ENCODE measurements at regions not wholly inside any gene's neighbourhood (a gene's known extent, or its start where the extent isn't known, plus 50 kb on each side); places are given as distances from the start of the nearest gene placed in this dataset.

DNA sequence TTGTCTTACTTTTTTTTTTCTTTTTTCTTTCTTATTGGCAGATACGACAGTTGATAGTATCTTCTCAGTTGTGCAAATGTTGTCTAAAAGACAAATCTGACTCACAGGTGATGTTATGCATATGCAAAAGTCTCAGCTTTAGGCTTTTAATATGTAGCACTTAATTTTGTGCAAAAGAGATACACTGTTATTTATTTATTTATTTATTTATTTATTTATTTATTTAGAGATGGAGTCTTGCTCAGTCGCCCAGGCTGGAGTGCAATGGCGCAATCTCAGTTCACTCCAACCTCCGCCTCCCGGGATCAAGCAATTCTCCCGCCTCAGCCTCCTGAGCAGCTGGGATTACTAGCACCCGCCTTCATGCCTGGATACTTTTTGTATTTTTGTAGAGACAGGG, 383.9 kb upstream of the PCDH9 start:
- no peaks in the 10 kb centered on the region for H3K9me3 ChIP-seq (ENCODE audit: control insufficient read depth, insufficient read depth, low read length)
- no peaks in the 10 kb centered on the region for H3K27me3 ChIP-seq (ENCODE audit: control insufficient read depth, insufficient read depth, low read length)
- no peak overlapping the region for H3K4me3 ChIP-seq (ENCODE audit: low read depth, low read length)

DNA sequence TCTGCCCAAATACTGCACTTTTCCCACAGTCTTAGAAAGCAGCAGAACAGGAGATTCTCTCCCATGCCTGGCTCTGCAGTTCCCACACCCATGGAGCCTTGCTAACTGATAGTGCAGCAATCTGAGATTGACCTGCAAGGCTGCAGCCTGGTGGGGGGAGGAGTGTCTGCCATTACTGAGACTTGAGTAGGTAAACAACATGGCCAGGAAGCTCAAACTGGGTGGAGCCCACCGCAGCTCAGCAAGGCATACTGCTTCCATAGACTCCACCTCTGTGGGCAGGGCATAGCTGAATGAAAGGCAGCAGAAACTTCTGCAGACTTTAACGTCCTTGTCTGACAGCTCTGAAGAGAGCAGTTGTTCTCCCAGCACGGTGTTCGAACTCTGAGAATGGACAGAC, 358.5 kb upstream of the PCDH9 start:
- no peaks in the 10 kb centered on the region for H3K36me3 ChIP-seq (ENCODE audit: control insufficient read depth, insufficient read depth, low read length)
- no peaks in the 10 kb centered on the region for H3K27me3 ChIP-seq (ENCODE audit: control insufficient read depth, insufficient read depth, low read length)
- H3K4me1 ChIP-seq (ENCODE audit: control insufficient read depth, insufficient read depth, low read length): no peaks in the 10 kb centered on the region
- H3K9ac ChIP-seq (ENCODE audit: low read depth, low read length): no peak overlapping the region
- H3K27ac ChIP-seq (ENCODE audit: low read depth, low read length): no peak overlapping the region
- no peaks in the 10 kb centered on the region for H3K9me3 ChIP-seq (ENCODE audit: control insufficient read depth, insufficient read depth, low read length)
- H3K4me3 ChIP-seq (ENCODE audit: low read depth, low read length): no peak overlapping the region

More for the DNA sequence above, 383.9 kb upstream of the PCDH9 start:
- no peak overlapping the region for H3K27ac ChIP-seq (ENCODE audit: low read depth, low read length)
- no peaks in the 10 kb centered on the region for H3K4me1 ChIP-seq (ENCODE audit: control insufficient read depth, insufficient read depth, low read length)
- no peak overlapping the region for H3K9ac ChIP-seq (ENCODE audit: low read depth, low read length)
- H3K36me3 ChIP-seq (ENCODE audit: control insufficient read depth, insufficient read depth, low read length): no peaks in the 10 kb centered on the region

DNA sequence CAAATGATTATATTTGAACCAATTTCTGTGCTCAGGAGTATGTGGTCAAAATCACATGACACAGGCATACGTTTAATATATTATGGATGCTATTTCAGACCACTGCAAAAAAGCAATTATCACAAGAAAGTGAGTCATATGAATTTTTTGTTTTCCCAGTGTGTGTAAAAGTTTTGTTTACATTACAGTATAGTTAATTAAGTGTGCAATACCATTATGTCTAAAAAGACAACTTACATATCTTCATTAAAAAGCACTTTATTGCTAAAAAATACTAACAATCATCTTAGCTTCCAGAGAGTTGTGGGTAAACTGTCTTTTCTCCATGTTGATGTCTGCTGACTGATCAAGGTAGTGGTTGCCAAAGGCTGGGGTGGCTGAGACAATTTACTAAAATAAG, 347.2 kb upstream of the PCDH9 start:
- H3K36me3 ChIP-seq (ENCODE audit: control insufficient read depth, insufficient read depth, low read length): no peaks in the 10 kb centered on the region
- H3K9me3 ChIP-seq (ENCODE audit: control insufficient read depth, insufficient read depth, low read length): no peaks in the 10 kb centered on the region
- H3K4me3 ChIP-seq (ENCODE audit: low read depth, low read length): no peak overlapping the region
- H3K9ac ChIP-seq (ENCODE audit: low read depth, low read length): no peak overlapping the region
- H3K27ac ChIP-seq (ENCODE audit: low read depth, low read length): no peak overlapping the region
- no peaks in the 10 kb centered on the region for H3K27me3 ChIP-seq (ENCODE audit: control insufficient read depth, insufficient read depth, low read length)
- H3K4me1 ChIP-seq (ENCODE audit: control insufficient read depth, insufficient read depth, low read length): no peaks in the 10 kb centered on the region

GRCh38 chr13:67574320-67575233, 344.4 kb upstream of the PCDH9 start:
- Histone ChIP-seq H3K36me3 (ENCODE audit: control insufficient read depth, insufficient read depth, low read length) (no peaks in the 10 kb centered on the region), H3K27me3 (ENCODE audit: control insufficient read depth, insufficient read depth, low read length) (no peaks in the 10 kb centered on the region), H3K9me3 (ENCODE audit: control insufficient read depth, insufficient read depth, low read length) (no peaks in the 10 kb centered on the region), H3K4me1 (ENCODE audit: control insufficient read depth, insufficient read depth, low read length) (no peaks in the 10 kb centered on the region), H3K27ac (ENCODE audit: low read depth, low read length) (no peak overlapping the region), H3K4me3 (ENCODE audit: low read depth, low read length) (no peak overlapping the region), H3K9ac (ENCODE audit: low read depth, low read length) (no peak overlapping the region)

- H3K9me3 ChIP-seq (ENCODE audit: control insufficient read depth, insufficient read depth, low read length): no peaks in the 10 kb centered on the region
- no peak overlapping the region for H3K27ac ChIP-seq (ENCODE audit: low read depth, low read length)
- H3K4me3 ChIP-seq (ENCODE audit: low read depth, low read length): no peak overlapping the region
- no peaks in the 10 kb centered on the region for H3K27me3 ChIP-seq (ENCODE audit: control insufficient read depth, insufficient read depth, low read length)
- H3K9ac ChIP-seq (ENCODE audit: low read depth, low read length): no peak overlapping the region
- H3K4me1 ChIP-seq (ENCODE audit: control insufficient read depth, insufficient read depth, low read length): no peaks in the 10 kb centered on the region
- no peaks in the 10 kb centered on the region for H3K36me3 ChIP-seq (ENCODE audit: control insufficient read depth, insufficient read depth, low read length)
These were observed 338.1 kb upstream of the PCDH9 start for GRCh38 chr13:67568205-67568604.

DNA sequence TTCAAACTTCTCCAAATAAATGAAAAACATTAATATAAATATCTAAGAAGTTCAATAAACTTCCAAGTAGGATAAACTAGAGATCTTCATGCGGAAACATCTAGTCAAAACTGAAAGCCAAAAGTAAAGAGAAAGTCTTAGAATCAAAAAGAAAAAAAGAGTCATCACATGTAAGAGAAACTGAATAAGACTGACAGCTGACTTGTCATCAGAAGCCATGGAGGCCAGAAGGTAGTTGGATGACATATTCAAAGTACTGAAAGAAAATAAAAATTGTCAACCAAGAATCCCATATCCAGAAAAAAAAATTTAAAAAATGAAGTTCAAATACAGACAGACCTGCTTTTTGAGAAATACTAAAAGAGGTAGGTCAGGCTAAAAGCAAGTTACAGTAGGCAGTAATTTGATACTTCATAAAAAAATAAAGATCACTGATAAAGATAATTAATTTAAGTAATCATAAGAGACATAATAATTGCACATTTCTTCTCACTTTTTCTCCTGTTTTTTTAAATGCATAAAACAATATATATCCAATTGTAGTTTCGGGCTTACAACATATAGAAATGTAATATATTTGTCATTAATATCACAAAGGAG, 327.6 kb upstream of the PCDH9 start:
- no peaks in the 10 kb centered on the region for H3K27me3 ChIP-seq (ENCODE audit: control insufficient read depth, insufficient read depth, low read length)
- no peaks in the 10 kb centered on the region for H3K36me3 ChIP-seq (ENCODE audit: control insufficient read depth, insufficient read depth, low read length)
- H3K27ac ChIP-seq (ENCODE audit: low read depth, low read length): no peak overlapping the region
- H3K4me3 ChIP-seq (ENCODE audit: low read depth, low read length): no peak overlapping the region
- H3K9me3 ChIP-seq (ENCODE audit: control insufficient read depth, insufficient read depth, low read length): peaks cover 3% of the 10 kb centered on the region; the same call in 1 of the 2 replicates
- H3K9ac ChIP-seq (ENCODE audit: low read depth, low read length): no peak overlapping the region
- H3K4me1 ChIP-seq (ENCODE audit: control insufficient read depth, insufficient read depth, low read length): no peaks in the 10 kb centered on the region

DNA sequence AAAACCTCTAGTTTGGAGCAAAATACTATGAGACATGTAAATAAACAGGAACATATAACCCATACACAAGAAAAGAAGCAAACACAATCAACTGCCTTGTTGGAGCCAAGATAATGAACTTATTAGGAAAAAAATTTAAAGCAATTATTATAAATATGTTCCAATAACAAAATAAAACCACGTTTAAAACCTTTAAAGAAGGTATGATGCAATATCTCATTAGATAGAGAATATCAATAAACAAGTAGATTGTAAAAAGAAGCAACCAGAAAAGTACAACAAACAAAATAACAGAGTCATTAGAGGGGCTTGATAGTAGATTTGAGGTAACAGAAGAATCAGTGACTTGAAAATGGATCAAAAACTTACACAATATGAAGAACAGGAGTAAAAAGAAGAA, 327.0 kb upstream of the PCDH9 start:
- H3K4me3 ChIP-seq (ENCODE audit: low read depth, low read length): no peak overlapping the region
- H3K9me3 ChIP-seq (ENCODE audit: control insufficient read depth, insufficient read depth, low read length): peaks cover 3% of the 10 kb centered on the region; the same call in 1 of the 2 replicates
- no peak overlapping the region for H3K27ac ChIP-seq (ENCODE audit: low read depth, low read length)
- H3K4me1 ChIP-seq (ENCODE audit: control insufficient read depth, insufficient read depth, low read length): no peaks in the 10 kb centered on the region
- no peaks in the 10 kb centered on the region for H3K36me3 ChIP-seq (ENCODE audit: control insufficient read depth, insufficient read depth, low read length)
- no peak overlapping the region for H3K9ac ChIP-seq (ENCODE audit: low read depth, low read length)
- no peaks in the 10 kb centered on the region for H3K27me3 ChIP-seq (ENCODE audit: control insufficient read depth, insufficient read depth, low read length)

- Histone ChIP-seq H3K36me3 (ENCODE audit: control insufficient read depth, insufficient read depth, low read length) (no peaks in the 10 kb centered on the region), H3K27me3 (ENCODE audit: control insufficient read depth, insufficient read depth, low read length) (no peaks in the 10 kb centered on the region), H3K27ac (ENCODE audit: low read depth, low read length) (no peak overlapping the region), H3K4me3 (ENCODE audit: low read depth, low read length) (no peak overlapping the region), H3K4me1 (ENCODE audit: control insufficient read depth, insufficient read depth, low read length) (no peaks in the 10 kb centered on the region), H3K9ac (ENCODE audit: low read depth, low read length) (no peak overlapping the region), H3K9me3 (ENCODE audit: control insufficient read depth, insufficient read depth, low read length) (peaks cover 3% of the 10 kb centered on the region; the same call in 1 of the 2 replicates)
These were observed 324.8 kb upstream of the PCDH9 start for GRCh38 chr13:67554746-67555452.

DNA sequence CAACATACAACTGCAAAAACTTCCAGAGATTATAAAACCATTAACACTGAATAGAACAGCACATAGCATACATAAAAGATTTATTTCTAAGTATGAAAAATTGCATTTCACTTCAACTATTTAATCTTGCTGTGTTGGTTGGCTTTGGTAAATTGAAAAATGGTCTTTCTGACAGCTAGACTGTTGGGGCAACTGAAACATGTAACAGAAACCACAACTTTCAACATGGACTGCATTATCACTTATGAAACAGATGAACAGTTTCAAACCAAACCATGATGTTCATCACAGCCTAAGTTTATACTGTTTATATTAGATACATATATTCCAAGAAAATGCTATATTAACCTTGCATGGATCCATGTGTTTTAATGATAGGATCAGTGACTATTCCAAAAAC, 324.1 kb upstream of the PCDH9 start:
- no peak overlapping the region for H3K4me3 ChIP-seq (ENCODE audit: low read depth, low read length)

GRCh38 chr13:67549331-67549730, 319.2 kb upstream of the PCDH9 start:
- Histone ChIP-seq H3K9ac (ENCODE audit: low read depth, low read length) (no peak overlapping the region), H3K27ac (ENCODE audit: low read depth, low read length) (no peak overlapping the region), H3K9me3 (ENCODE audit: control insufficient read depth, insufficient read depth, low read length) (no peaks in the 10 kb centered on the region), H3K4me1 (ENCODE audit: control insufficient read depth, insufficient read depth, low read length) (peaks cover 7% of the 10 kb centered on the region), H3K27me3 (ENCODE audit: control insufficient read depth, insufficient read depth, low read length) (no peaks in the 10 kb centered on the region), H3K36me3 (ENCODE audit: control insufficient read depth, insufficient read depth, low read length) (no peaks in the 10 kb centered on the region), H3K4me3 (ENCODE audit: low read depth, low read length) (no peak overlapping the region)

More for the DNA sequence above, 324.1 kb upstream of the PCDH9 start:
- no peak overlapping the region for H3K27ac ChIP-seq (ENCODE audit: low read depth, low read length)
- peaks cover 3% of the 10 kb centered on the region; the same call in 1 of the 2 replicates for H3K9me3 ChIP-seq (ENCODE audit: control insufficient read depth, insufficient read depth, low read length)
- H3K27me3 ChIP-seq (ENCODE audit: control insufficient read depth, insufficient read depth, low read length): no peaks in the 10 kb centered on the region
- no peaks in the 10 kb centered on the region for H3K36me3 ChIP-seq (ENCODE audit: control insufficient read depth, insufficient read depth, low read length)
- H3K9ac ChIP-seq (ENCODE audit: low read depth, low read length): no peak overlapping the region
- H3K4me1 ChIP-seq (ENCODE audit: control insufficient read depth, insufficient read depth, low read length): no peaks in the 10 kb centered on the region

DNA sequence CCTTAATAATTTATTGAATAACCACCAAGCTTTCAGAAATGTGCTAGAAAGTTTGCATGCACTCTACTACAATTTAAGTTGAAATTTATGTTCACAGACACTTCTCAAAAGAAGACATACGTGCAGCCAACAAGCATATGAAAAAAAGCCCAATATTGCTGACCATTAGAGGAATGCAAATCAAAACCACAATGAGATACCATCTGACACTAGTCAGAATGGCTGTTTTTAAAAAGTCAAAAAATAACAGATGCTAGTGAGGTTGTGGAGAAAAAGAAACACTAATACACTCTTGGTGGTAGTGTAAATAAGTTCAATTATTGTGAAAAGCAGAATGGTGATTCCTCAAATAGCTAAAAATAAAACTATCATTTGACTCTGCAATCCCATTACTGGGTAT, 308.8 kb upstream of the PCDH9 start:
- H3K4me3 ChIP-seq (ENCODE audit: low read depth, low read length): no peak overlapping the region
- no peaks in the 10 kb centered on the region for H3K27me3 ChIP-seq (ENCODE audit: control insufficient read depth, insufficient read depth, low read length)
- H3K9ac ChIP-seq (ENCODE audit: low read depth, low read length): no peak overlapping the region
- H3K27ac ChIP-seq (ENCODE audit: low read depth, low read length): no peak overlapping the region
- no peaks in the 10 kb centered on the region for H3K4me1 ChIP-seq (ENCODE audit: control insufficient read depth, insufficient read depth, low read length)
- H3K36me3 ChIP-seq (ENCODE audit: control insufficient read depth, insufficient read depth, low read length): no peaks in the 10 kb centered on the region
- no peaks in the 10 kb centered on the region for H3K9me3 ChIP-seq (ENCODE audit: control insufficient read depth, insufficient read depth, low read length)

Measured in HUES48 (cell line).